ENCODE measurements at regions not wholly inside any gene's neighbourhood (a gene's known extent, or its start where the extent isn't known, plus 50 kb on each side); places are given as distances from the start of the nearest gene placed in this dataset.
"Not testable (repeated sequence)": the region's sequence is repeated elsewhere in the genome, so short reads cannot be mapped to it uniquely, and the experiment has no call there.

- DNase-seq, result not testable (repeated sequence)
Observed at GRCh38 chr12:14032191-14032590, 50.8 kb upstream of the GRIN2B start.

GRCh38 chr12:14043776-14044175 is 62.4 kb upstream of the GRIN2B start:
- no peak for DNase-seq

GRCh38 chr12:14048941-14049545 is 67.6 kb upstream of the GRIN2B start:
- no peak for DNase-seq

GRCh38 chr12:14057895-14058294 is 76.5 kb upstream of the GRIN2B start:
- DNase-seq, result no peak

- no peak for DNase-seq
Observed at GRCh38 chr12:14058717-14059116, 77.3 kb upstream of the GRIN2B start.

GRCh38 chr12:14059548-14059947 is 78.1 kb upstream of the GRIN2B start:
- DNase-seq, result no peak

- DNase-seq, result no peak
Observed at GRCh38 chr12:14065616-14066015, 84.2 kb upstream of the GRIN2B start.

- DNase-seq, result no peak
Observed at GRCh38 chr12:14066021-14066420, 84.6 kb upstream of the GRIN2B start.

GRCh38 chr12:14068961-14069360 is 87.6 kb upstream of the GRIN2B start:
- no peak for DNase-seq

GRCh38 chr12:14071833-14072232 is 90.4 kb upstream of the GRIN2B start:
- no peak for DNase-seq

GRCh38 chr12:14072987-14073386 is 91.6 kb upstream of the GRIN2B start:
- no peak for DNase-seq

GRCh38 chr12:14075797-14076393 is 94.5 kb upstream of the GRIN2B start:
- DNase-seq, result no peak

GRCh38 chr12:14076538-14076937 is 95.1 kb upstream of the GRIN2B start:
- no peak for DNase-seq

- no peak for DNase-seq
Observed at GRCh38 chr12:14086838-14087237, 105.4 kb upstream of the GRIN2B start.

GRCh38 chr12:14099994-14100393 is 118.6 kb upstream of the GRIN2B start:
- DNase-seq, result no peak

GRCh38 chr12:14101556-14101955 is 120.2 kb upstream of the GRIN2B start:
- not testable (repeated sequence) for DNase-seq

GRCh38 chr12:14111230-14111865 is 129.9 kb upstream of the GRIN2B start:
- DNase-seq, result no peak

- no peak for DNase-seq
Observed at GRCh38 chr12:14113031-14113430, 131.6 kb upstream of the GRIN2B start.

GRCh38 chr12:14126692-14127091 is 145.3 kb upstream of the GRIN2B start:
- no peak for DNase-seq

GRCh38 chr12:14129611-14130195 is 148.3 kb upstream of the GRIN2B start:
- DNase-seq, result no peak

GRCh38 chr12:14135996-14136395 is 154.6 kb upstream of the GRIN2B start:
- no peak for DNase-seq

- no peak for DNase-seq
Observed at GRCh38 chr12:14138495-14138894, 157.1 kb upstream of the GRIN2B start.

- no peak for DNase-seq
Observed at GRCh38 chr12:14148489-14149270, 167.3 kb upstream of the GRIN2B start.

Data from inflammatory macrophage treated with lipopolysaccharide for 1 hour (primary cell).